MM.1S (cell line): ENCODE measurements at regions not wholly inside any gene's neighbourhood (a gene's known extent, or its start where the extent isn't known, plus 50 kb on each side); places are given as distances from the start of the nearest gene placed in this dataset.

Source experiments
- EZH2 ChIP-seq: fragments of 300-600 bp; sonication (generic); optimal IDR thresholded peaks from 2 replicates; pipeline ENCODE3; 2017; ENCODE audit warnings: low read depth, mild to moderate bottlenecking, antibody characterized with exemption, low read length, mixed read lengths
- EZH2phosphoT487 ChIP-seq: fragments of 300-600 bp; sonication (generic); IDR thresholded peaks from 2 replicates; pipeline ENCODE4 v1.6.1; 2018; ENCODE audit warnings: antibody characterized with exemption, low read length
- TF ChIP-seq, protein P1 (sequence below): fragments of 300-600 bp; sonication (generic); IDR thresholded peaks from 2 replicates; pipeline ENCODE4 v1.5.1; 2016; ENCODE audit warnings: antibody characterized with exemption, low read length, mixed read lengths

DNA sequence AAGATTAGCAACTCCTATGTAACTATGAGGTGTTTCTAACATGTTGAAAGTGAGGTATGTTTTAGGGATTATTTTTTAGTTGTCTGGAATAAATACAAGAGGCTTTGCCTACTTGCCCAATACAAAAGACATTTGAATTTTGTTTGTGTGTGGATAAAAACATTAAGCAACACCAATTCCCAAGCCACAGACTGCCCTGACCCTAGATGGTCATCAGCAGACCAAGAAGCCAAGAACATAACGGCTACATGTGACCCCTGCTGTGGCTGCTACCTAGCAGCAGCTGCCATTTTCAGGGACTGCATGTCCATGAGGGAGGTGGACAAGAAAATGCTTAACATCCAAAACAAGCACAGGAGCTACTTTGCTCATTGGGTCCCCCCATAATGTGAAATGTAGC is 70.5 kb upstream of the QRFPR start:
- TF ChIP-seq, protein P1, sequence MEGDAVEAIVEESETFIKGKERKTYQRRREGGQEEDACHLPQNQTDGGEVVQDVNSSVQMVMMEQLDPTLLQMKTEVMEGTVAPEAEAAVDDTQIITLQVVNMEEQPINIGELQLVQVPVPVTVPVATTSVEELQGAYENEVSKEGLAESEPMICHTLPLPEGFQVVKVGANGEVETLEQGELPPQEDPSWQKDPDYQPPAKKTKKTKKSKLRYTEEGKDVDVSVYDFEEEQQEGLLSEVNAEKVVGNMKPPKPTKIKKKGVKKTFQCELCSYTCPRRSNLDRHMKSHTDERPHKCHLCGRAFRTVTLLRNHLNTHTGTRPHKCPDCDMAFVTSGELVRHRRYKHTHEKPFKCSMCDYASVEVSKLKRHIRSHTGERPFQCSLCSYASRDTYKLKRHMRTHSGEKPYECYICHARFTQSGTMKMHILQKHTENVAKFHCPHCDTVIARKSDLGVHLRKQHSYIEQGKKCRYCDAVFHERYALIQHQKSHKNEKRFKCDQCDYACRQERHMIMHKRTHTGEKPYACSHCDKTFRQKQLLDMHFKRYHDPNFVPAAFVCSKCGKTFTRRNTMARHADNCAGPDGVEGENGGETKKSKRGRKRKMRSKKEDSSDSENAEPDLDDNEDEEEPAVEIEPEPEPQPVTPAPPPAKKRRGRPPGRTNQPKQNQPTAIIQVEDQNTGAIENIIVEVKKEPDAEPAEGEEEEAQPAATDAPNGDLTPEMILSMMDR, result no peak
- TF ChIP-seq EZH2, result no peak
- TF ChIP-seq EZH2phosphoT487, result no peak
